ENCODE measurements at regions not wholly inside any gene's neighbourhood (a gene's known extent, or its start where the extent isn't known, plus 50 kb on each side); places are given as distances from the start of the nearest gene placed in this dataset.

DNA sequence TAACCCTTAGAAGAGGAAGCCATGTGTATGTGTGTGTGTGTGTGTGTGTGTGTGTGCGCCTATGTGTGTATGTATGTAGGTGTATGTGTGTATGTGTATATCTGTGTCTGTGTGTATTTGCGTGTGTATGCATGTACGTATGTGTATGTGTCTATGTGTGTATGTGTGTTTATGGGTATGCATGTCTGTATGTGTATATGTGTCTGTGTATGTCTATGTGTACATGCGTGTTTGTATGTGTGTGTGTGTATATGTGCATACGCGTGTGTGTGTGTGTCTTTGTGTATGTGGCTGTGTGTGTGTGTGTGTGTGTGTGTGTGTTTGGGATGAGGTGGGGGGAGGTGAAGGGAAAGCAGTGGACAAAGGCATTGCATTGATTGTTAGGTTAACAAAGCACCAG is 380.2 kb downstream of the HRH4 start:
- no peak for TF ChIP-seq CTCF (IDR thresholded peaks at IDR 0.05)
- ATAC-seq (ENCODE audit: low FRiP score): no peak
- DNase-seq (ENCODE audit: low spot score): no peak

GRCh38 chr18:24841536-24841935 is 381.1 kb downstream of the HRH4 start:
- TF ChIP-seq CTCF (IDR thresholded peaks at IDR 0.05): no peak
- DNase-seq (ENCODE audit: low spot score) (no peak), ATAC-seq (ENCODE audit: low FRiP score) (no peak)

DNA sequence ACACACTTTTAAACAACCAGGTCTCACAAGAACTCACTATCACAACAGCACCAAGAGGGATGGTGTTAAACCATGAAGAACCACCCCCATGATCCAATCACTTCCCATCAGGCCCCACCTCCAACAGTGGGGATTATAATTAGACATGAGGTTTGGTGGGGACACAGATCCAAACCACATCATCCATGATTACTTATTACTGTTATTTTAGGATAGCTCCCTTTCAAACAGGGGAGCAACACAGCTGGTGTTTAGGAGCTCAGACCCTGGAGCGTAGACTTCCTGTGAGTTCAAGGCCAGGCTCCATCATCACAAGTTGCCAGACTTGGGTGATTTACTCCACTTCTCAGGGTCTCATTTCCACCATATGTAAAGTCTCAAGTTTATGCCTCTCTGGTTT is 382.7 kb downstream of the HRH4 start:
- no peak for ATAC-seq (ENCODE audit: low FRiP score)
- DNase-seq (ENCODE audit: low spot score): no peak
- no peak for TF ChIP-seq CTCF (IDR thresholded peaks at IDR 0.05)

- DNase-seq (ENCODE audit: low spot score) (no peak), ATAC-seq (ENCODE audit: low FRiP score) (no peak)
- no peak for TF ChIP-seq CTCF (IDR thresholded peaks at IDR 0.05)
Measured at GRCh38 chr18:24846138-24846537, 385.7 kb downstream of the HRH4 start.

GRCh38 chr18:24850532-24850931 is 390.1 kb downstream of the HRH4 start:
- DNase-seq (ENCODE audit: low spot score) (no peak), ATAC-seq (ENCODE audit: low FRiP score) (no peak)
- TF ChIP-seq CTCF (IDR thresholded peaks at IDR 0.05): no peak

DNA sequence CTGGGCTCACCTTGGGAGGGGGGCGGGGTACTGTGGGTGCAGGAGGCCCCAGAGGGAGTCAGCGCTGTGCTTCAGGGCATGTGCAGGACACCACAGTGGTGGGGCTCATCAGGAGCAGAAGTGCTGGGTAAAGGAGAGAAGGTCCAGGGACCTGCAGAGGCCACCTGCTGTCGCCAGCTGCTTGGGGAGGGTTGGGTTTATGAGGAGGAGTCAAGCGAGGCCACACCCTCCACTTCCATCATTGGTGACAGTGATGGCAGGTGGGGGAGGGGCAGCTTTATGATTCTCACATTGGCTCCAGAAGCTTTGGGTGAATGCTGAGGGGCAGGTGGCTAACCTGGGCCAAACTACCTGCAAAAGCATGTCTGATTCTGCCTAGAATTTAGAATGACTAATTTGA is 392.6 kb downstream of the HRH4 start:
- DNase-seq (ENCODE audit: low spot score) (no peak), ATAC-seq (ENCODE audit: low FRiP score) (no peak)
- no peak for TF ChIP-seq CTCF (IDR thresholded peaks at IDR 0.05)

DNA sequence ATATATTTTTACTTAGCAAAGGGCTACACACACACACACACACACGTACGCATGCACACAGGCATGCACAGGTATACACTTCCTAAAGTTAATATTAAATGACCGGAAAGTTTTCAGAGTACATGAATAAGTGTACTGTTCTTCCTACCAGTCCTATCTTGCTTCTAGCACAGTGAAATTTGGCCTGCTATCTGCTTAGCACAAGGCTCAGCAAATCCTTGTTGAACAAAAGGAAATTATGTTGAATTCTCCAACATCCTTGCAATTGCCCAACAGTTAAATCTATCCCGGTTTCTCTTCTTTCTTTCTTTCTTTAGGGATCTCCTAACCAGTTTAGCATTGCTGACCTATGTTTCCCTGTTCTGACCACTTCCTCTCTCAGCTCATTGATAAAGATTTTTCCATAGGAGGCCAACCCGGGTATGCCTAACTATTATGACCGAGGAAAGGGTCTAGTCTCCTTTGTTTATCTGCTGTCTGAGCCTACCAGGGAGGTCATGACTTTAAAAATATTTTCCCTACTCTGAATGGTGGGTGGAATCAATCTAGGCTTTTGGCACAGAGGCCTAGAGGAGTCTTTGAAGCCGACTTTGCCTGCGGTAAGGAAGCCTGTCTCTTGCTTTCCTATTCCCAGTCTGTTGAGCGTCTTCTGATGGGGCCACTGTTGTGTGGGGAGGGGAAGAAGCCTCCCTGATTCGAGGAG is 400.7 kb downstream of the HRH4 start:
- DNase-seq (ENCODE audit: low spot score) (no peak), ATAC-seq (ENCODE audit: low FRiP score) (no peak)
- no peak for TF ChIP-seq CTCF (IDR thresholded peaks at IDR 0.05)
